ENCODE measurements at regions not wholly inside any gene's neighbourhood (a gene's known extent, or its start where the extent isn't known, plus 50 kb on each side); places are given as distances from the start of the nearest gene placed in this dataset.
A peak's percentile ranks its signal among the peaks of the same experiment; 100 is the strongest.

DNA sequence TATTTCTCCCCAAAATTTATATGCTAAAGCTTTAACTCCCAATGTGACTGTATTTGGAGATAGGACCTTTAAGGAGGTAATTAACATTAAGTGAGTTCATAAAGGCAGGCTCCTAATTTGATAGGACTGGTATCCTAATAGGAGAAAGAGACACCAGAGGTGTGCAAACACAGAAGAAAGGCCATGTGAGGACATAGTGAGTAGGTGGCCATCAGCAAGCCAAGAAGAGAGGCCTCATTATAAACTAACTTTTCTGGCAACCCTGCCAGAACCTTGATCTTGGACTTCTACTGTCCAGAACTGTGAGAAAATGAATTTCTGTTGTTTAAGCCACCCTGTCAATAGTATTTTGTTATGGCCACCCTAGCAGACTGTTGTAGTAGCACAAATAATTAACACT is 177.9 kb upstream of the FUT9 start:
- intact Hi-C loops (cut with DNase I) = no loop called here
- TF ChIP-seq POLR2A (IDR thresholded peaks at IDR 0.05) = no peak
- TF ChIP-seq, protein P1, sequence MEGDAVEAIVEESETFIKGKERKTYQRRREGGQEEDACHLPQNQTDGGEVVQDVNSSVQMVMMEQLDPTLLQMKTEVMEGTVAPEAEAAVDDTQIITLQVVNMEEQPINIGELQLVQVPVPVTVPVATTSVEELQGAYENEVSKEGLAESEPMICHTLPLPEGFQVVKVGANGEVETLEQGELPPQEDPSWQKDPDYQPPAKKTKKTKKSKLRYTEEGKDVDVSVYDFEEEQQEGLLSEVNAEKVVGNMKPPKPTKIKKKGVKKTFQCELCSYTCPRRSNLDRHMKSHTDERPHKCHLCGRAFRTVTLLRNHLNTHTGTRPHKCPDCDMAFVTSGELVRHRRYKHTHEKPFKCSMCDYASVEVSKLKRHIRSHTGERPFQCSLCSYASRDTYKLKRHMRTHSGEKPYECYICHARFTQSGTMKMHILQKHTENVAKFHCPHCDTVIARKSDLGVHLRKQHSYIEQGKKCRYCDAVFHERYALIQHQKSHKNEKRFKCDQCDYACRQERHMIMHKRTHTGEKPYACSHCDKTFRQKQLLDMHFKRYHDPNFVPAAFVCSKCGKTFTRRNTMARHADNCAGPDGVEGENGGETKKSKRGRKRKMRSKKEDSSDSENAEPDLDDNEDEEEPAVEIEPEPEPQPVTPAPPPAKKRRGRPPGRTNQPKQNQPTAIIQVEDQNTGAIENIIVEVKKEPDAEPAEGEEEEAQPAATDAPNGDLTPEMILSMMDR (IDR thresholded peaks at IDR 0.05) = no peak

DNA sequence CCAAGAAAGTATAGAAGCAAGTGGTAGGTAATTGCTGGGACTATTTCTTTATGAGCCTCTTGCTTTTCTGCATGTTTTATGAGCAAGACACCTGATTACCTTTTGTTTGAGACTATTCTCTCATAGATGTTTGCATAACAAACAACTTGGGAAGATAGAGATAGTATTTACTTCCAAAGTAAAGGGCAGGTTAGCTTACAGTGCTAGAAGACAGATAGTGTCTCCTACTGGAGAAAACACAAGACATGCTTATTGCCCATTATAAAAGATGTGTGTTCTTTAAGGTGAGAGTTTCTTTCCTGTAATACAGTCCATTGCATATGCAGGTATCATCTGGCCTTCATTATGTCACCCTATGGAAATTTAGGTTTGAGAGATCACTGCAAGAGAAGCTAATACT is 174.2 kb upstream of the FUT9 start:
- no peak for DNase-seq
- H3K4me3 ChIP-seq (replicated peaks in 1 of 3) = no peak overlapping the region
- no peaks in the 10 kb centered on the region for H3K36me3 ChIP-seq
- H3K4me1 ChIP-seq = no peaks in the 10 kb centered on the region
- TF ChIP-seq POLR2A (IDR thresholded peaks at IDR 0.05) = no peak
- TF ChIP-seq, protein P1 (IDR thresholded peaks at IDR 0.05) = no peak
- H3K27me3 ChIP-seq = no peaks in the 10 kb centered on the region
- intact Hi-C loops (cut with DNase I) = no loop called here
- H3K9me3 ChIP-seq = no peaks in the 10 kb centered on the region
- no peak overlapping the region for H3K27ac ChIP-seq

More for the DNA sequence above, 177.9 kb upstream of the FUT9 start:
- DNase-seq = no peak
- Histone ChIP-seq H3K9me3 (no peaks in the 10 kb centered on the region), H3K27me3 (no peaks in the 10 kb centered on the region), H3K36me3 (no peaks in the 10 kb centered on the region), H3K4me3 (replicated peaks in 1 of 3) (no peak overlapping the region), H3K27ac (no peak overlapping the region), H3K4me1 (no peaks in the 10 kb centered on the region)

DNA sequence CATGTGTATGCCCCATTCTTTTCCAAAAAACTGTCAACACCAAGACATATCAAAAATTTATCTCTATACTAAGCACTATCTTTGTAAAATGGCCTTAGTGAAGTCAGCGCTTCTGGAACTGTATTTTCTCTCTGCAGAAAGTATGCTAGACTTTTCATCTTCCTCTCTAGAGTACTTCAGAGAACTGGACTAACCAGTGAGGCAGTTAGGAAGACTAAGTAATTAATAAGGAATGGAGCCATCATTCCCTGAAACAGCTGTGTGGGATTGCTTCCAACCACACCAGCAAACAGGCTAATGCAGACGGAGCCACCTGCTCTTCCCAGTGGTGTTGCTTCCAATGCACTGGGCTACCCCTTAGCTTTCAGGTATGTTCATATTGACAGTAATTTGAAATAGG is 169.1 kb upstream of the FUT9 start:
- TF ChIP-seq POLR2A (IDR thresholded peaks at IDR 0.05) = no peak
- TF ChIP-seq, protein P1 (IDR thresholded peaks at IDR 0.05) = no peak
- Histone ChIP-seq H3K9me3 (no peaks in the 10 kb centered on the region), H3K4me1 (no peaks in the 10 kb centered on the region), H3K4me3 (replicated peaks in 1 of 3) (no peak overlapping the region), H3K36me3 (no peaks in the 10 kb centered on the region), H3K27me3 (no peaks in the 10 kb centered on the region), H3K27ac (no peak overlapping the region)
- intact Hi-C loops (cut with DNase I) = no loop called here
- DNase-seq = no peak
- 64 to 86% methylated on average over 2 of the region's 2 CpGs for WGBS, 2 donors

DNA sequence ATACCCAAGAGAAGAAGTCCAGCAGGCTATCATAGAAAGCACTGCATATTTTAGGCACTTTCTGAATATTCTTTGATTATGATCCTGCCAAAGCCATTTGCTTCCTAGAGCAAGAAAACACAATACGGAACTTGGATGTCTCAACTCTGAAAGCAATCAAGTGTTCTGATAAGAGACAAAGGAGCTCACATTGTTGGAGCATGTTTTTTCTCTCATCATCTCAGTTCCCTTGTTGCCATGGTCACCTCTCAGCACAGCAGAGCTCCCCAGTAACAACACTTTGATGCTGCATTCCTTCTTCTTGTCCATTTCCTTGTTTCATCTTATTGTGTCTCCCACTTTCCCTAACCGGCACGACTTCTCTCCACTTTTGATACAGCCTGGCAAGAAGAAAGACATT is 168.7 kb upstream of the FUT9 start:
- intact Hi-C loops (cut with DNase I) = no loop called here
- DNase-seq = no peak
- no peaks in the 10 kb centered on the region for H3K27me3 ChIP-seq
- 74 to 84% methylated on average over 3 of the region's 3 CpGs for WGBS, 2 donors
- TF ChIP-seq, protein P1 (IDR thresholded peaks at IDR 0.05) = no peak
- no peak for TF ChIP-seq POLR2A (IDR thresholded peaks at IDR 0.05)
- H3K36me3 ChIP-seq = no peaks in the 10 kb centered on the region
- H3K27ac ChIP-seq = no peak overlapping the region
- no peak overlapping the region for H3K4me3 ChIP-seq (replicated peaks in 1 of 3)
- H3K9me3 ChIP-seq = no peaks in the 10 kb centered on the region
- no peaks in the 10 kb centered on the region for H3K4me1 ChIP-seq

DNA sequence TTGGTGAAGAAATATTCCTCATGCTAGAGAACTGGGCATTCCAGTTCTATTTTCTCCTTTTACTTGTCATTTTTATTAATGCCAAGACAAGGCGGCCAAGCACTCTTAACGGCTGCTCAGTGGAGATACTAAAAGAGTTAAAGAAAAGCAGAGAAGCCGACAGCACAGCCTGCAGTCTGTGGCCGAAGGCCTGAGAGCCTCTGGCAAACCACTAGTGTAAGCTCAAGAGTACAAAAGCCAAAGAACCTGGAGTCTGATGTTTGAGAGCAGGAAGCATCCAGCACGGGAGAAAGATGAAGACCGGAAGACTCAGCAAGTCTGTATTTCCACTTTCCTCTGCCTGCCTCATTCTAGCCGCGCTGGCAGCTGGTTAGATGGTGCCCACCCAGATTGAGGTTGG is 167.1 kb upstream of the FUT9 start:
- peak in 1 of 2 donors; percentile 1 for DNase-seq
- Histone ChIP-seq H3K4me3 (replicated peaks in 1 of 3) (no peak overlapping the region), H3K36me3 (no peaks in the 10 kb centered on the region), H3K4me1 (no peaks in the 10 kb centered on the region), H3K27me3 (no peaks in the 10 kb centered on the region), H3K27ac (no peak overlapping the region), H3K9me3 (no peaks in the 10 kb centered on the region)
- no peak for TF ChIP-seq POLR2A (IDR thresholded peaks at IDR 0.05)
- TF ChIP-seq, protein P1 (IDR thresholded peaks at IDR 0.05) = no peak
- intact Hi-C loops (cut with DNase I) = no loop called here
- WGBS, 2 donors = 42 to 45% methylated on average over 8 of the region's 8 CpGs

All from thyroid gland (tissue), 4 donors.